H9 (cell line): ENCODE measurements at regions not wholly inside any gene's neighbourhood (a gene's known extent, or its start where the extent isn't known, plus 50 kb on each side); places are given as distances from the start of the nearest gene placed in this dataset.

ENCODE experiments used
- DNase-seq: peaks from one replicate; pipeline ENCODE4 v3.0.0-alpha.2; 2017
- H2AFZ ChIP-seq: one replicate; pipeline ENCODE4 v1.6.1; 2013; ENCODE audit warnings: mild to moderate bottlenecking, low read length, control low read depth, moderate library complexity
- H2AK5ac ChIP-seq: 2 replicates; pipeline ENCODE4 v1.6.1; 2013; ENCODE audit warnings: low read length, control low read depth, mixed read lengths; ENCODE audit not compliant: insufficient read length
- H2BK120ac ChIP-seq: one replicate; pipeline ENCODE4 v1.6.1; 2013; ENCODE audit warnings: low read depth, mild to moderate bottlenecking, low read length, control low read depth, inconsistent platforms; ENCODE audit not compliant: poor library complexity, severe bottlenecking
- H2BK12ac ChIP-seq: 2 replicates; pipeline ENCODE4 v1.6.1; 2013; ENCODE audit warnings: low read length, control low read depth, mixed read lengths, low read depth; ENCODE audit not compliant: insufficient read length
- H2BK15ac ChIP-seq: 2 replicates; pipeline ENCODE4 v1.6.1; 2013; ENCODE audit warnings: low read depth, low read length, control low read depth
- H2BK20ac ChIP-seq: one replicate; pipeline ENCODE4 v1.6.1; 2013; ENCODE audit warnings: low read depth, mild to moderate bottlenecking, low read length, control low read depth, inconsistent platforms; ENCODE audit not compliant: poor library complexity, severe bottlenecking
- H2BK5ac ChIP-seq: 2 replicates; pipeline ENCODE4 v1.6.1; 2013; ENCODE audit warnings: low read length, control low read depth, mixed read lengths; ENCODE audit not compliant: insufficient read length
- H3K14ac ChIP-seq: 2 replicates; pipeline ENCODE4 v1.6.1; 2013; ENCODE audit warnings: low read length, control low read depth; ENCODE audit not compliant: insufficient read depth
- H3K18ac ChIP-seq: 2 replicates; pipeline ENCODE4 v1.6.1; 2013; ENCODE audit warnings: low read depth, mild to moderate bottlenecking, mixed read lengths, low read length, control low read depth; ENCODE audit not compliant: insufficient read length
- H3K23ac ChIP-seq: 2 replicates; pipeline ENCODE4 v1.6.1; 2013; ENCODE audit warnings: low read length, control low read depth, mixed read lengths, low read depth; ENCODE audit not compliant: insufficient read length
- H3K23me2 ChIP-seq: 2 replicates; pipeline ENCODE4 v1.6.1; 2013; ENCODE audit warnings: low read depth, mild to moderate bottlenecking, mixed read lengths, low read length, control low read depth; ENCODE audit not compliant: insufficient read length, poor library complexity, severe bottlenecking
- H3K27ac ChIP-seq: 2 replicates; pipeline ENCODE4 v1.5.1; 2013; ENCODE audit warnings: low read length, control low read depth, mixed read lengths, low read depth; ENCODE audit not compliant: insufficient read length
- H3K27me3 ChIP-seq: 2 replicates; pipeline ENCODE4 v1.6.1; 2013; ENCODE audit warnings: low read length, control low read depth, inconsistent platforms; ENCODE audit not compliant: insufficient read depth
- H3K4ac ChIP-seq: 2 replicates; pipeline ENCODE4 v1.6.1; 2013; ENCODE audit warnings: low read depth, mild to moderate bottlenecking, control low read depth, inconsistent platforms, low read length, moderate library complexity
- H3K4me1 ChIP-seq: 2 replicates; pipeline ENCODE4 v1.6.1; 2013; ENCODE audit warnings: low read length, control low read depth, inconsistent platforms; ENCODE audit not compliant: insufficient read depth
- H3K4me2 ChIP-seq: 2 replicates; pipeline ENCODE4 v1.6.1; 2013; ENCODE audit warnings: low read length, control low read depth, mixed read lengths; ENCODE audit not compliant: insufficient read length, insufficient read depth
- H3K56ac ChIP-seq: 2 replicates; pipeline ENCODE4 v1.6.1; 2013; ENCODE audit warnings: low read depth, mild to moderate bottlenecking, mixed read lengths, low read length, control low read depth; ENCODE audit not compliant: insufficient read length
- H3K79me1 ChIP-seq: 2 replicates; pipeline ENCODE4 v1.6.1; 2013; ENCODE audit warnings: low read depth, mild to moderate bottlenecking, moderate library complexity, low read length, control low read depth, inconsistent platforms; ENCODE audit not compliant: insufficient read depth, poor library complexity, severe bottlenecking
- H3K79me2 ChIP-seq: 2 replicates; pipeline ENCODE4 v1.6.1; 2013; ENCODE audit warnings: low read length, control low read depth, inconsistent platforms; ENCODE audit not compliant: insufficient read depth
- H3K9ac ChIP-seq: 2 replicates; pipeline ENCODE4 v1.6.1; 2013; ENCODE audit warnings: low read length, control low read depth, mixed read lengths; ENCODE audit not compliant: insufficient read length; ENCODE audit errors: extremely low read depth
- H3K9me3 ChIP-seq: one replicate; pipeline ENCODE4 v1.6.1; 2013; ENCODE audit warnings: low read depth, low read length, inconsistent platforms; ENCODE audit not compliant: control insufficient read depth
- H3T11ph ChIP-seq: one replicate; pipeline ENCODE4 v1.6.1; 2013; ENCODE audit warnings: mild to moderate bottlenecking, low read length, control low read depth, inconsistent platforms
- H4K20me1 ChIP-seq: one replicate; pipeline ENCODE4 v1.6.1; 2013; ENCODE audit not compliant: control insufficient read depth, insufficient read length, insufficient read depth
- H4K5ac ChIP-seq: 2 replicates; pipeline ENCODE4 v1.6.1; 2013; ENCODE audit warnings: low read depth, mild to moderate bottlenecking, mixed read lengths, low read length, control low read depth; ENCODE audit not compliant: insufficient read length
- H4K8ac ChIP-seq: replicated peaks from 2 replicates; pipeline ENCODE4 v1.6.1; 2013; ENCODE audit warnings: low read length, control low read depth, mixed read lengths, low read depth; ENCODE audit not compliant: insufficient read length
- H4K91ac ChIP-seq: 2 replicates; pipeline ENCODE4 v1.6.1; 2013; ENCODE audit warnings: low read depth, mild to moderate bottlenecking, moderate library complexity, mixed read lengths, low read length, control low read depth; ENCODE audit not compliant: insufficient read length
- H3K27ac Mint-ChIP-seq, 3 experiments: 2 replicates in 2 of 3; 3 replicates in 1 of 3; pipeline ENCODE4 v1.8.0; 2020 to 2021; ENCODE audit warnings: mixed read lengths in 3 of 3, mild to moderate bottlenecking in 1 of 3, moderate library complexity in 1 of 3
- H3K27me3 Mint-ChIP-seq: 2 replicates; pipeline ENCODE4 v1.8.0; 2021; ENCODE audit warnings: low read depth, mild to moderate bottlenecking, moderate library complexity, mixed read lengths
- H3K36me3 Mint-ChIP-seq, 3 experiments: 2 replicates in 2 of 3; 3 replicates in 1 of 3; pipeline ENCODE4 v1.8.0; 2020 to 2021; ENCODE audit warnings: low read depth in 3 of 3, mixed read lengths in 3 of 3; ENCODE audit not compliant: insufficient read depth in 1 of 3
- H3K4me1 Mint-ChIP-seq, 2 experiments: 2 replicates each; pipeline ENCODE4 v1.8.0; 2020; ENCODE audit warnings: mixed read lengths in 2 of 2
- H3K4me3 Mint-ChIP-seq, 2 experiments: 2 replicates in 1 of 2; 3 replicates in 1 of 2; pipeline ENCODE4 v1.8.0; 2020 to 2021; ENCODE audit warnings: mild to moderate bottlenecking in 2 of 2, mixed read lengths in 2 of 2, moderate library complexity in 1 of 2
- H3K9me3 Mint-ChIP-seq, 2 experiments: 2 replicates in 1 of 2; 3 replicates in 1 of 2; pipeline ENCODE4 v1.8.0; 2020; ENCODE audit warnings: mild to moderate bottlenecking in 2 of 2, mixed read lengths in 2 of 2, moderate library complexity in 1 of 2
- WGBS: extraction: QIAGEN DNeasy Blood & Tissue Kit; methylation state at CpG from one replicate; pipeline ENCODE4 v1.1.7; 2013; ENCODE audit warnings: missing lambda C conversion rate, low lambda C conversion rate, mixed read lengths; ENCODE audit not compliant: insufficient read length; ENCODE audit errors: extremely low coverage; 5-methylcytosine and 5-hydroxymethylcytosine counted together
- TF ChIP-seq, protein P1 (sequence below): fragments of 200-600 bp; sonication (generic); conservative IDR thresholded peaks from 3 replicates; pipeline ENCODE4 v1.8.0; 2021; ENCODE audit warnings: antibody characterized with exemption, mild to moderate bottlenecking

DNA sequence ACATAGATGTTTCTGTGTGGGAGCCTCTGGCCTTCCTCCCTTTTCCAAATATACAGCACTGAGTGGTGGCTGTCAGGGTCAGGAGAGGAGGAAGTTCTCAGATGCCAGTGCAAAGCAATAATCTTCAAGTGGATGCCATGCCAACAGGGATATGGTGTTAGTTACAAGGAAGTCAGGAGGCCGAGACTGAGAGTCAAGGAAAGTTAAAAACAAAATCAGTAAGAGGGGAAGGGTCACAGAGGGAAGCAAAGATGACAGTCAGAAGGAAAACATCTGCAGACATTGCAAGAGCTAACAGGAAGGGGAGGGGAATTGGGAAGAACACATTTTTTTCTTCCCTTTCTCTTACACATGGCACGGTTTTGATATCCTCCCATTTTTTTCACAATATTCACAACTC lies 691.4 kb downstream of the ADGRL2 start:
- no peak overlapping the region for H3K27ac ChIP-seq
- no peak overlapping the region for H3K4me2 ChIP-seq
- TF ChIP-seq, protein P1, sequence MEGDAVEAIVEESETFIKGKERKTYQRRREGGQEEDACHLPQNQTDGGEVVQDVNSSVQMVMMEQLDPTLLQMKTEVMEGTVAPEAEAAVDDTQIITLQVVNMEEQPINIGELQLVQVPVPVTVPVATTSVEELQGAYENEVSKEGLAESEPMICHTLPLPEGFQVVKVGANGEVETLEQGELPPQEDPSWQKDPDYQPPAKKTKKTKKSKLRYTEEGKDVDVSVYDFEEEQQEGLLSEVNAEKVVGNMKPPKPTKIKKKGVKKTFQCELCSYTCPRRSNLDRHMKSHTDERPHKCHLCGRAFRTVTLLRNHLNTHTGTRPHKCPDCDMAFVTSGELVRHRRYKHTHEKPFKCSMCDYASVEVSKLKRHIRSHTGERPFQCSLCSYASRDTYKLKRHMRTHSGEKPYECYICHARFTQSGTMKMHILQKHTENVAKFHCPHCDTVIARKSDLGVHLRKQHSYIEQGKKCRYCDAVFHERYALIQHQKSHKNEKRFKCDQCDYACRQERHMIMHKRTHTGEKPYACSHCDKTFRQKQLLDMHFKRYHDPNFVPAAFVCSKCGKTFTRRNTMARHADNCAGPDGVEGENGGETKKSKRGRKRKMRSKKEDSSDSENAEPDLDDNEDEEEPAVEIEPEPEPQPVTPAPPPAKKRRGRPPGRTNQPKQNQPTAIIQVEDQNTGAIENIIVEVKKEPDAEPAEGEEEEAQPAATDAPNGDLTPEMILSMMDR = no peak
- no peak overlapping the region for H2AFZ ChIP-seq
- H3K79me1 ChIP-seq = no peaks in the 10 kb centered on the region
- H3K27me3 ChIP-seq = no peaks in the 10 kb centered on the region
- H2BK5ac ChIP-seq = no peak overlapping the region
- Mint-ChIP-seq H3K4me3 (no peak overlapping the region), H3K4me1 (no peaks in the 10 kb centered on the region), H3K36me3 (peaks cover 25 to 34% (median 34%) of the 10 kb centered on the region in 3 experiments), H3K9me3 (peaks cover 33 to 34% of the 10 kb centered on the region in 2 experiments), H3K27ac (peak overlapping the region in 1 of 3 experiments; percentile 1; a peak in 1 of 7 replicates), H3K27me3 (no peaks in the 10 kb centered on the region)
- H3K9ac ChIP-seq = no peak overlapping the region
- H3K23me2 ChIP-seq = no peaks in the 10 kb centered on the region
- no peaks in the 10 kb centered on the region; the same call in 1 of the 2 replicates for H3K4me1 ChIP-seq
- H2BK12ac ChIP-seq = no peak overlapping the region
- H3K23ac ChIP-seq = no peak overlapping the region
- no peaks in the 10 kb centered on the region for H4K20me1 ChIP-seq
- no peak overlapping the region for H2BK20ac ChIP-seq
- H2BK120ac ChIP-seq = no peak overlapping the region
- no peak overlapping the region for H3T11ph ChIP-seq
- H2AK5ac ChIP-seq = no peak overlapping the region
- no peak overlapping the region for H4K91ac ChIP-seq
- no peak overlapping the region for H3K14ac ChIP-seq
- H4K8ac ChIP-seq = no peak overlapping the region
- H3K18ac ChIP-seq = no peak overlapping the region
- DNase-seq = no peak
- no peak overlapping the region for H3K56ac ChIP-seq
- H3K4ac ChIP-seq = no peak overlapping the region
- WGBS = no CpG with 5 or more reads among the region's 2 CpGs
- H2BK15ac ChIP-seq = no peak overlapping the region
- no peaks in the 10 kb centered on the region for H3K79me2 ChIP-seq
- H3K9me3 ChIP-seq = peaks cover 13% of the 10 kb centered on the region
- H4K5ac ChIP-seq = no peak overlapping the region
